ENCODE measurements at regions not wholly inside any gene's neighbourhood (a gene's known extent, or its start where the extent isn't known, plus 50 kb on each side); places are given as distances from the start of the nearest gene placed in this dataset.

DNA sequence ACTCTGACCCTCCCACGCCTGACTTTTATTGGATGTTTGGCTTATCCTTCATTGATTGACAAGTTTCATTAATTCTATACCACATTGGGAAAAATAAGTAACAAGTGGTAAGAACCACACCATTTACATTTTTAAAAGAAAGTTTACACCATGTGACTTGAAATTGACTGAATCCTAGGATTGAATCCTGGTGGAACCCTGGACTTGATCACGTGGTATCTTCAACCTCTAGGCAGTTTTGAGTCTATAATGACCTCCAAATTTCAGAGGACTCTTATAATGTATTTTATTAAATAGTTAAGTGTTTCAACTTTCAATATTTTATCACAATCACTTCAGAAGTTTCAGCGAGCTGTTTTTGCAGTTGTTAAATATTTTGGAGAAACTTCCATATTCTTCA, 172.0 kb downstream of the SLC6A15 start:
- TF ChIP-seq RARB (CRISPR knock-in tag; IDR thresholded peaks at IDR 0.05): no peak
- TF ChIP-seq, protein P1, sequence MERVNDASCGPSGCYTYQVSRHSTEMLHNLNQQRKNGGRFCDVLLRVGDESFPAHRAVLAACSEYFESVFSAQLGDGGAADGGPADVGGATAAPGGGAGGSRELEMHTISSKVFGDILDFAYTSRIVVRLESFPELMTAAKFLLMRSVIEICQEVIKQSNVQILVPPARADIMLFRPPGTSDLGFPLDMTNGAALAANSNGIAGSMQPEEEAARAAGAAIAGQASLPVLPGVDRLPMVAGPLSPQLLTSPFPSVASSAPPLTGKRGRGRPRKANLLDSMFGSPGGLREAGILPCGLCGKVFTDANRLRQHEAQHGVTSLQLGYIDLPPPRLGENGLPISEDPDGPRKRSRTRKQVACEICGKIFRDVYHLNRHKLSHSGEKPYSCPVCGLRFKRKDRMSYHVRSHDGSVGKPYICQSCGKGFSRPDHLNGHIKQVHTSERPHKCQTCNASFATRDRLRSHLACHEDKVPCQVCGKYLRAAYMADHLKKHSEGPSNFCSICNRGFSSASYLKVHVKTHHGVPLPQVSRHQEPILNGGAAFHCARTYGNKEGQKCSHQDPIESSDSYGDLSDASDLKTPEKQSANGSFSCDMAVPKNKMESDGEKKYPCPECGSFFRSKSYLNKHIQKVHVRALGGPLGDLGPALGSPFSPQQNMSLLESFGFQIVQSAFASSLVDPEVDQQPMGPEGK (CRISPR knock-in tag; IDR thresholded peaks at IDR 0.05; ENCODE audit: borderline replicate concordance): no peak
- TF ChIP-seq ARNTL (CRISPR knock-in tag; IDR thresholded peaks at IDR 0.05; ENCODE audit: borderline replicate concordance, low read depth): no peak
- no peak for TF ChIP-seq ZFP30 (CRISPR knock-in tag; IDR thresholded peaks at IDR 0.05)
- TF ChIP-seq BACH2 (CRISPR knock-in tag; IDR thresholded peaks at IDR 0.05; ENCODE audit: borderline replicate concordance): no peak
- TF ChIP-seq ZNF8 (CRISPR knock-in tag; IDR thresholded peaks at IDR 0.05): no peak
- TF ChIP-seq TOX (CRISPR knock-in tag; IDR thresholded peaks at IDR 0.05; ENCODE audit: borderline replicate concordance): no peak
- TF ChIP-seq, protein P2, sequence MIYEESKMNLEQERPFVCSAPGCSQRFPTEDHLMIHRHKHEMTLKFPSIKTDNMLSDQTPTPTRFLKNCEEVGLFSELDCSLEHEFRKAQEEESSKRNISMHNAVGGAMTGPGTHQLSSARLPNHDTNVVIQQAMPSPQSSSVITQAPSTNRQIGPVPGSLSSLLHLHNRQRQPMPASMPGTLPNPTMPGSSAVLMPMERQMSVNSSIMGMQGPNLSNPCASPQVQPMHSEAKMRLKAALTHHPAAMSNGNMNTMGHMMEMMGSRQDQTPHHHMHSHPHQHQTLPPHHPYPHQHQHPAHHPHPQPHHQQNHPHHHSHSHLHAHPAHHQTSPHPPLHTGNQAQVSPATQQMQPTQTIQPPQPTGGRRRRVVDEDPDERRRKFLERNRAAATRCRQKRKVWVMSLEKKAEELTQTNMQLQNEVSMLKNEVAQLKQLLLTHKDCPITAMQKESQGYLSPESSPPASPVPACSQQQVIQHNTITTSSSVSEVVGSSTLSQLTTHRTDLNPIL (CRISPR knock-in tag; IDR thresholded peaks at IDR 0.05; ENCODE audit: low read depth): no peak
- TF ChIP-seq ZFP3 (CRISPR knock-in tag; IDR thresholded peaks at IDR 0.05): no peak
- no peak for TF ChIP-seq PPARA (CRISPR knock-in tag; IDR thresholded peaks at IDR 0.05; ENCODE audit: borderline replicate concordance)

All from SK-N-SH treated with all-trans-retinoic acid at 6 μM for 48 hours (cell line).